ENCODE measurements at regions not wholly inside any gene's neighbourhood (a gene's known extent, or its start where the extent isn't known, plus 50 kb on each side); places are given as distances from the start of the nearest gene placed in this dataset.
"Not testable (repeated sequence)": the region's sequence is repeated elsewhere in the genome, so short reads cannot be mapped to it uniquely, and the experiment has no call there.

GRCh38 chr15:47108800-47109199, 608.5 kb upstream of the SEMA6D start:
- not testable (repeated sequence) for H3K36me3 Mint-ChIP-seq, H3K27ac Mint-ChIP-seq, H3K4me3 Mint-ChIP-seq, H3K4me1 Mint-ChIP-seq, H3K27me3 Mint-ChIP-seq
- H3K9me3 Mint-ChIP-seq = peaks cover 4 to 14% (median 4%) of the 10 kb centered on the region in 3 donors

DNA sequence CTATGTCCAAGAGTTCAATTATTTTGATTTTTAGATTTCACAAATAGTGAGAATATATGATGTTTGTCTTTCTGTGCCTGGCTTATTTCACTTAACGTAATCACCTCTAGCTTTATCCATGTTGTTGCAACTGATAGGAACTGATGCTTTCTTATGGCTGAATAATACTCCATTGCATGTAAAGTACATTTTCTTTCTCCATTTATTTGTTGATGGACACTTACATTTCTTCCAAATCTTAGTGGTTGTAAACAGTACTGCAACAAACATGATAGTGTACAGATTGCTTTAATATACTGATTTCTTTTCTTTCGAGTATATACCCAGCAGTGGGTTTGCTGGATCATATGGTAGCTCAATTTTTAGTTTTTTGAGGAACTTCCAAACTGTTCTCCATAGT, 600.6 kb upstream of the SEMA6D start:
- Mint-ChIP-seq H3K4me3 (no peak overlapping the region), H3K4me1 (peaks cover 0 to 3% (median 0%) of the 10 kb centered on the region in 3 donors), H3K27me3 (no peaks in the 10 kb centered on the region), H3K36me3 (peaks cover 2% of the 10 kb centered on the region), H3K9me3 (peaks cover 2 to 17% (median 3%) of the 10 kb centered on the region in 3 donors), H3K27ac (no peak overlapping the region)

DNA sequence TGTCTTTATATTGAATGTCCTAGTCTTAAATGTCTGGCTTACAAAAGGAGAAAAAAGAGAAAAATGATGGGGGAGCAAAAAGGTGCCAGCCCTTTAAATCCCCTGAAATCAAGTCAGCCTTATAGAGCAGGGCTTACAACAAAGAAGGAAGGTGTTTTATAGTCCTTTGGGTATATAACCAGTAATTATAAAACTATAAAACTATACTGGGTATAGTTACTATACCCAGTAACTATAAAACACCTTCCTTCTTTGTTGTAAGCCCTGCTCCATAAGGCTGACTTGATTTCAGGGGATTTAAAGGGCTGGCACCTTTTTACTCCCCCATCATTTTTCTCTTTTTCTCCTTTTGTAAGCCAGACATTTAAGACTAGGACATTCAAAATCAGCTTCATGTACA, 598.0 kb upstream of the SEMA6D start:
- peaks cover 2% of the 10 kb centered on the region for H3K36me3 Mint-ChIP-seq
- H3K4me1 Mint-ChIP-seq = peaks cover 0 to 3% (median 0%) of the 10 kb centered on the region in 3 donors
- no peak overlapping the region for H3K4me3 Mint-ChIP-seq
- H3K27ac Mint-ChIP-seq = no peak overlapping the region
- H3K9me3 Mint-ChIP-seq = peaks cover 4 to 13% (median 4%) of the 10 kb centered on the region in 3 donors
- no peaks in the 10 kb centered on the region for H3K27me3 Mint-ChIP-seq

DNA sequence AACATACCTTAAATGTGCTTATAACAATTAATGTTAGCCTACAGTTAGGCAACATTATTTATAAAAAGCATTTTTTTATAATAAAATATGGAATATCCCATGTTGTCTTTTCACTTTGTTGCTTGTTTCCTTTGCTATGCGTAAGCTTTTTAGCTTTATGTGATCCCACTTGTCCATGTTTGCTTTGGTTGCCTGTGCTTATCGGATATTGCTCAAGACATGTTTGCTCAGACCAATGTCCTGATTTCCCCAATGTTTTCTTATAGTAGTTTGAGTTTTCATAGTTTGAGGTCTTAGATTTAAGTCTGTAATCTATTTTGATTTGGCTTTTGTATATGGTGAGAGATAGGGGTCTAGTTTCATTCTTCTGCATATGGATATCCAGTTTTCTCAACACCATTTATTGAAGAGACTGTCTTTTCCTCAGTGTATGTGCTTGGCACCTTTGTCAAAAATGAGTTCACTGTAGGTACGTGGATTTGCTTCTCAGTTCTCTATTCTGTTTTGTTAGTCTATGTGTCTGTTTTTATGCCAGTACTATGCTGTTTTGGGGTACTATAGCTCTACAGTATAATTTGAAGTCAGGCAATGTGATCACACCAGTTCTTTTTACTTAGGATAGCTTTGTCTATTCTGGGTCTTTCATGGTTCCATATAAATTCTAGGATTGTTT, 592.7 kb upstream of the SEMA6D start:
- Mint-ChIP-seq H3K4me1 (no peaks in the 10 kb centered on the region), H3K36me3 (no peaks in the 10 kb centered on the region), H3K4me3 (no peak overlapping the region), H3K27me3 (no peaks in the 10 kb centered on the region), H3K9me3 (peaks cover 4 to 28% (median 5%) of the 10 kb centered on the region in 3 donors), H3K27ac (no peak overlapping the region)

- no peaks in the 10 kb centered on the region for H3K36me3 Mint-ChIP-seq
- H3K4me1 Mint-ChIP-seq = no peaks in the 10 kb centered on the region
- H3K27ac Mint-ChIP-seq = no peak overlapping the region
- H3K9me3 Mint-ChIP-seq = peaks cover 4 to 19% (median 10%) of the 10 kb centered on the region in 3 donors
- no peak overlapping the region for H3K4me3 Mint-ChIP-seq
- H3K27me3 Mint-ChIP-seq = no peaks in the 10 kb centered on the region
Measured at GRCh38 chr15:47129033-47129432, 588.3 kb upstream of the SEMA6D start.

GRCh38 chr15:47131450-47131849, 585.9 kb upstream of the SEMA6D start:
- H3K27me3 Mint-ChIP-seq, H3K27ac Mint-ChIP-seq, H3K4me3 Mint-ChIP-seq, H3K4me1 Mint-ChIP-seq, H3K36me3 Mint-ChIP-seq: not testable (repeated sequence)
- peaks cover 4 to 22% (median 7%) of the 10 kb centered on the region in 3 donors for H3K9me3 Mint-ChIP-seq

DNA sequence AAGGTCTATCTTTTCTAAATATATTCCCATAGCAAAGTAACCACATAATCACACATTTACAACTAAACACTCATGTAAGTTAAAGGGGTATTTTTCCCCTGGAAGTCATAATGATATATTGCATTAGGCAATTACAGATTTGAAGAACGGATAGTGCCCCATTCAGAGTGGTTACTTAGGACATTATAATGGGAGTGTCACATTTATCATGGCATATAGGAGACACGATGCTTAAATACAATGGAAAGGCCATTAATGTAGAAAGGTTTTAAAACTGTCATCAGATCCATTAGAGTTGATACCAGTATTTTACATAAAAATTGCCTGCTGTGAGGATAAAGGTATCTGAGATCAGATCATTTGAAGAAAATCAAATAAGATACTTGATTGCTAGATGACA, 582.0 kb upstream of the SEMA6D start:
- H3K9me3 Mint-ChIP-seq = peaks cover 4 to 6% (median 4%) of the 10 kb centered on the region in 3 donors
- H3K36me3 Mint-ChIP-seq = no peaks in the 10 kb centered on the region
- no peak overlapping the region for H3K4me3 Mint-ChIP-seq
- no peaks in the 10 kb centered on the region for H3K27me3 Mint-ChIP-seq
- no peak overlapping the region for H3K27ac Mint-ChIP-seq
- H3K4me1 Mint-ChIP-seq = no peaks in the 10 kb centered on the region

GRCh38 chr15:47136236-47136635, 581.1 kb upstream of the SEMA6D start:
- Mint-ChIP-seq H3K27me3 (no peaks in the 10 kb centered on the region), H3K4me1 (no peaks in the 10 kb centered on the region), H3K27ac (no peak overlapping the region), H3K36me3 (no peaks in the 10 kb centered on the region), H3K4me3 (no peak overlapping the region), H3K9me3 (peaks cover 0 to 4% (median 0%) of the 10 kb centered on the region in 3 donors)

DNA sequence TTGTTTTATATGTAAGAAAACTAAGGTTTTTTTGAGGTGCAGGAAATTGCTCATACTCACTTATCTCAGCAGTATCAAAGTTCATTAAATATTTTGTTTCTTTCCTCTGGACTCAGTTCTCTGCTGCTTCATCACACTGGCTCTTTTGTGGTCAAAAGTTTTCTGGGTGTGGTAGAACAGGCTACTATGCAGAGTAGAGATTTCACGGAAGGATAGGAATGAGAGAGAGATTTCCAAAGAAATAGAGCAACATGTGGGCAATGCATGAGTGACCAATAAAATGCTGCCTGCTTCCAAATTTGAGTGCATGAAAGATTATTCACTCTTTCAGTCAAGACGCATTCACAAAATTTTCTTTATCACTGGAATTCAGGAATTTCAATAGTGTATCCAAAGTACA, 577.3 kb upstream of the SEMA6D start:
- no peak overlapping the region for H3K27ac Mint-ChIP-seq
- peaks cover 2 to 4% (median 4%) of the 10 kb centered on the region in 3 donors for H3K9me3 Mint-ChIP-seq
- H3K36me3 Mint-ChIP-seq = no peaks in the 10 kb centered on the region
- no peaks in the 10 kb centered on the region for H3K4me1 Mint-ChIP-seq
- no peak overlapping the region for H3K4me3 Mint-ChIP-seq
- no peaks in the 10 kb centered on the region for H3K27me3 Mint-ChIP-seq

GRCh38 chr15:47157827-47158226, 559.5 kb upstream of the SEMA6D start:
- no peak overlapping the region for H3K4me3 Mint-ChIP-seq
- peaks cover 3 to 12% (median 10%) of the 10 kb centered on the region in 3 donors for H3K9me3 Mint-ChIP-seq
- H3K4me1 Mint-ChIP-seq = no peaks in the 10 kb centered on the region
- H3K27ac Mint-ChIP-seq = no peak overlapping the region
- H3K27me3 Mint-ChIP-seq = no peaks in the 10 kb centered on the region
- H3K36me3 Mint-ChIP-seq = no peaks in the 10 kb centered on the region

GRCh38 chr15:47158573-47158972, 558.7 kb upstream of the SEMA6D start:
- H3K4me1 Mint-ChIP-seq = no peaks in the 10 kb centered on the region
- H3K9me3 Mint-ChIP-seq = peaks cover 3 to 12% (median 11%) of the 10 kb centered on the region in 3 donors
- no peaks in the 10 kb centered on the region for H3K27me3 Mint-ChIP-seq
- no peaks in the 10 kb centered on the region for H3K36me3 Mint-ChIP-seq
- H3K27ac Mint-ChIP-seq = no peak overlapping the region
- no peak overlapping the region for H3K4me3 Mint-ChIP-seq

DNA sequence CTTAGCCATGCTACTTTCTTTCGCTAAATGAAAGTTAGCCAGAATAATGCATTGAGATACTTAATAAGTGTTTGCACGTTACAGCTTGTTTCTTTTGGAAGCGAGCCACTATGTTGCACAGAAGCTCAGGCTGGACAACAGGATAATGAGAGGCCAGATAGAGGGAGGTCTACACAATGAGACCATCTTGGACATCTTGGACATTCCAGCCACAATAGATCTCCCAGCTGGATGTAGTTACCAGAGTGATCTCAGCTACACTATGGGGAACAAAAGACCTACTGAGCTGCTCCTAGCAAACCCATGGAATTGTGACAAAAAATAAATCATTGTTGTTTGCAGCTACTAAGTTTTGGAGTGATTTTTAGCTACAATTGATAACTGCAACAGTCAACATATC, 540.1 kb upstream of the SEMA6D start:
- Mint-ChIP-seq H3K4me1 (peaks cover 0 to 1% (median 0%) of the 10 kb centered on the region in 3 donors), H3K27me3 (no peaks in the 10 kb centered on the region), H3K4me3 (no peak overlapping the region), H3K27ac (no peak overlapping the region), H3K9me3 (peaks cover 3% of the 10 kb centered on the region in 3 donors), H3K36me3 (no peaks in the 10 kb centered on the region)

DNA sequence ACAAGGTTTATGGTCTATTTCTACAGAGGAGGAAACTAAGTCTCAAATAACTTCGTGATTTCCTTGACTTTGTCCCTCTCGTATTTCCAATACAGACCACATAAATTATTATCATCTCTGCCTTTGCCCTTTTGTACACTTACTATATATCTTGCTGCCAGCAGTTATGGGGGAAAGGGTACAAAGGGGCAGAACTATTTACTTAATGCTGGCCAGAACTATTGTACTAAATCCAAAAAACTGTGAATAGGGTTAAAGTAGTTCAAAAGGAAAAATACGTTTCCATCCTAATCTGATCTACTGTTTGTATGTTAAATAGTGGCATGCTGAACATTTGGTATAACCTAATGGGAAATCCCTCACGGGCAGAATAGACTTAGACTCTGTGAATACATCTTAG, 537.3 kb upstream of the SEMA6D start:
- Mint-ChIP-seq H3K27me3 (peaks cover 19% of the 10 kb centered on the region), H3K27ac (no peak overlapping the region), H3K9me3 (peaks cover 1 to 5% (median 3%) of the 10 kb centered on the region in 3 donors), H3K4me3 (no peak overlapping the region), H3K4me1 (no peaks in the 10 kb centered on the region), H3K36me3 (peaks cover 2% of the 10 kb centered on the region)

DNA sequence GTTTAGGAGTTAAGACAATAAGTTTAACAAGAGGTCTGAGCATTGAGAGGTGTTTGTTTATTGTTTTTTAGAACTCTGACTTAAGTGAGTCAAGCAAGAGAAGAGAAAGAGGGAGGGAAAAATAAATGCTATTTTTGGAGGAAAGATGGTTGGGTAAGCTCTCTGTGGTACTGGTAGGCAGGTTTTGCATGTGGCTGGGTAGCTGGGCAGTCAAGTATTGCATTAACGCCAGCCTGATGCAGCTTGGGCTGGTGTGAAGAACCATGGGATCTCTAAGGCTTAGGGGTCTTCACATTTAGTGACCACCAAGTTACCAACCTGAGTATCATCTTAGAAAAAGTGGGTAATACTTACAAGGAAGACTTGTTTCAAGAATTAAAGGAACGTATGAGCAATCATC, 534.5 kb upstream of the SEMA6D start:
- Mint-ChIP-seq H3K9me3 (peaks cover 1 to 5% (median 2%) of the 10 kb centered on the region in 3 donors), H3K4me1 (no peaks in the 10 kb centered on the region), H3K27me3 (peaks cover 25% of the 10 kb centered on the region), H3K4me3 (no peak overlapping the region), H3K27ac (no peak overlapping the region), H3K36me3 (peaks cover 2% of the 10 kb centered on the region)

DNA sequence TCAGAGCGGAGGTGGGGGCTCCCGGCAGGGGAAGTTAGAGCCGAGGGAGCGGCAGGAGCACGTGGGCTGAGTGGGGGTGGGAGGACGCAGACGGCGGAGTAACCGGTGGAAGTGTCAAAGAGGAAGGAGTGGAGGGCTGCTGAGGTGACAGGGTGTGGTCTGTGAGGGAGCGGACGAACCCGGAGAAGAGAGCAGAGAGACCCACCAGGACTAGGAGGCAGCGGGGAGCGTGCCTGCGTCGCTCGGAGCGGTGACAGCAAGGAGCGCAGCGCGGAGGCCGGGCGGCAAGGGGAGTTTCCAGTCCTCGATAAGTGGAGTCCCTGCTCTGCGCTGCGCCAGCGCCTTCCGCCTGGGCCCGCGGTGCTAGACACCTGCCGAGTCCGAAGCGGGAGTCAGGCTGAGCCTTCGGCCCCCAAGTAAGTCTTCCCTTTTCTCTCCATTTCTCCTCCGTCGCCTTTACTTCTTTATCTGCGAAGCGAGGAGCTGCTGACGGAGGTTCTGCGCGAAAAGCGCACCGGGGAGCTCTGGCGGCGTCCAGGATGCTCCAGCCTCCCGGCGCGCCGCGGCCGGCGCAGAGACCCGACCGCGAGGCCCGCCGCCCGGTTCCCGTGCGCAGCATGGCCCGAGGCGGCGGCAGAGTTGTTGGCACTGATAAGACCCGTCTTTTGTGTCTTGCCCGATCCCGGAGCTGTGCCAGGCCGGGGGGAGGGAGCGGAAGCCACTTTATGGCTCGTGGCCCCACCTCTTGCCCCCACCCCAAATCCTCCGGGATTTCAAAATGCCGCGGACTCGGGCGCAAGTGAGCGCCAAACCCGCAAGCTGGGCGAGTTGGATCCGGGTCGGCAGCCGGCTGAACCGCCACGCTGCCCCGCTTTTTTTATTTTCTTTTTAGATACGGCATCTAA, 533.0 kb upstream of the SEMA6D start:
- Mint-ChIP-seq H3K9me3 (peaks cover 0 to 5% (median 1%) of the 10 kb centered on the region in 3 donors), H3K27ac (no peak overlapping the region), H3K4me1 (no peaks in the 10 kb centered on the region), H3K4me3 (peak overlapping the region in 2 of 4 donors; percentile 45 to 56), H3K36me3 (peaks cover 2% of the 10 kb centered on the region), H3K27me3 (peaks cover 27% of the 10 kb centered on the region)

All from IgD-negative memory B cell (primary cell).